HCT116 (cell line): ENCODE measurements at regions not wholly inside any gene's neighbourhood (a gene's known extent, or its start where the extent isn't known, plus 50 kb on each side); places are given as distances from the start of the nearest gene placed in this dataset.

Experiments used
- ATAC-seq: fragments of 200-7000 bp; cut with Tn5 transposase; 2 replicates; pipeline ENCODE4 v1.9.1; 2020; ENCODE audit warnings: mild to moderate bottlenecking, moderate library complexity
- BruUV-seq: library from RNA; stranded (reverse); fragments of 400-500 nt; replicated peaks from 2 replicates; lab custom pipeline; 2021; lab: Mats Ljungman, UMichigan
- CTCF ChIA-PET: fragments of 300-600 bp; sonication (Branson Sonifier 250); formaldehyde crosslinking; loops from one replicate; lab custom pipeline; 2021; ENCODE audit warnings: antibody characterized with exemption; lab: Charles Lee
- POLR2A ChIA-PET: fragments of 300-600, 350-600 bp; sonication (Branson Sonifier 250); formaldehyde crosslinking; loops from one replicate; lab custom pipeline; 2021; ENCODE audit warnings: antibody characterized with exemption; lab: Charles Lee
- RAD21 ChIA-PET, 2 experiments: fragments of 300-600 bp; sonication (Branson Sonifier 250); formaldehyde crosslinking; loops; one replicate each; lab custom pipeline; 2023; ENCODE audit warnings: low total read pairs in 2 of 2; ENCODE audit not compliant: uncharacterized antibody in 2 of 2, unreplicated experiment in 2 of 2, low non-redundant PET in 1 of 2; lab: Charles Lee
- DNase-seq: peaks from one replicate; pipeline ENCODE4 v3.0.0-alpha.2; 2010; ENCODE audit warnings: low read depth, low spot score
- H2AFZ ChIP-seq: fragments of 200-600 bp; shearing (Covaris generic), sonication (generic); 2 replicates; pipeline ENCODE4 v1.6.1; 2017; ENCODE audit warnings: low read depth, mixed run types, mixed read lengths, antibody characterized with exemption, low read length; ENCODE audit not compliant: poor library complexity, severe bottlenecking
- H3K27ac ChIP-seq: 2 replicates; pipeline ENCODE4 v1.5.1; 2012; ENCODE audit warnings: low read depth, low read length
- H3K27me3 ChIP-seq: fragments of 200-600 bp; sonication (generic); 2 replicates; pipeline ENCODE4 v1.6.1; 2016; ENCODE audit warnings: mixed run types, low read length, mixed read lengths; ENCODE audit not compliant: insufficient read depth
- H3K36me3 ChIP-seq, 2 experiments: fragments of 200-500 bp in 1 of 2; fragments of 200-600 bp in 1 of 2; sonication (Bioruptor generic) in 1 of 2; sonication (generic) in 1 of 2; 2 replicates each; pipeline versions ENCODE4 v1.5.1 to v1.6.1; 2014 to 2016; ENCODE audit warnings: low read length in 2 of 2, inconsistent platforms in 1 of 2, mixed read lengths in 1 of 2, mixed run types in 1 of 2; ENCODE audit not compliant: insufficient read depth in 2 of 2, control insufficient read depth in 1 of 2
- H3K4me1 ChIP-seq, 2 experiments: fragments of 200-600 bp in 1 of 2; sonication (generic) in 1 of 2; 2 replicates each; pipeline versions ENCODE4 v1.5.1 to v1.6.1; 2012 to 2017; ENCODE audit warnings: low read length in 2 of 2, inconsistent platforms in 1 of 2, mild to moderate bottlenecking in 1 of 2, mixed read lengths in 1 of 2, mixed run types in 1 of 2, moderate library complexity in 1 of 2; ENCODE audit not compliant: insufficient read depth in 2 of 2, control insufficient read depth in 1 of 2
- H3K4me2 ChIP-seq: fragments of 200-600 bp; sonication (generic); 2 replicates; pipeline ENCODE4 v1.6.1; 2017; ENCODE audit warnings: mixed run types, low read length, mixed read lengths
- H3K4me3 ChIP-seq, 2 experiments: fragments of 200-600 bp in 1 of 2; sonication (generic) in 1 of 2; replicated peaks in 1 of 2; 2 replicates each; pipeline ENCODE4 v1.5.1; 2011 to 2016; ENCODE audit warnings: low read length in 2 of 2, control low read depth in 1 of 2, low read depth in 1 of 2, mild to moderate bottlenecking in 1 of 2, mixed read lengths in 1 of 2, mixed run types in 1 of 2
- H3K79me2 ChIP-seq: fragments of 200-600 bp; sonication (generic); 2 replicates; pipeline ENCODE4 v1.6.1; 2017; ENCODE audit warnings: mild to moderate bottlenecking, mixed run types, low read length, moderate library complexity, mixed read lengths; ENCODE audit not compliant: insufficient read depth
- H3K9ac ChIP-seq: fragments of 200-600 bp; sonication (generic); 2 replicates; pipeline ENCODE4 v1.6.1; 2016; ENCODE audit warnings: low read length, mixed read lengths
- H3K9me2 ChIP-seq: fragments of 200-600 bp; sonication (generic), shearing (Covaris generic); 2 replicates; pipeline ENCODE4 v1.6.1; 2017; ENCODE audit warnings: mixed run types, mild to moderate bottlenecking, moderate library complexity; ENCODE audit not compliant: insufficient read depth
- H3K9me3 ChIP-seq, 2 experiments: fragments of 200-500 bp in 1 of 2; fragments of 200-600 bp in 1 of 2; sonication (Bioruptor generic) in 1 of 2; sonication (generic) in 1 of 2; 2 replicates each; pipeline ENCODE4 v1.6.1; 2014 to 2017; ENCODE audit warnings: low read length in 2 of 2, mixed read lengths in 2 of 2, inconsistent platforms in 1 of 2, low read depth in 1 of 2, mild to moderate bottlenecking in 1 of 2, mixed run types in 1 of 2, moderate library complexity in 1 of 2; ENCODE audit not compliant: control insufficient read depth in 1 of 2, insufficient read depth in 1 of 2
- H4K20me1 ChIP-seq: fragments of 200-600 bp; sonication (generic), shearing (Covaris generic); 2 replicates; pipeline ENCODE4 v1.6.1; 2017; ENCODE audit warnings: mixed run types, mild to moderate bottlenecking, moderate library complexity; ENCODE audit not compliant: insufficient read depth
- CBX3 ChIP-seq: IDR thresholded peaks from 2 replicates; pipeline ENCODE4 v1.6.1; 2012; ENCODE audit warnings: low read depth
- CTCF ChIP-seq, 3 experiments: fragments of 200-600 bp in 1 of 3; sonication (generic) in 1 of 3; IDR thresholded peaks in 2 of 3; conservative IDR thresholded peaks in 1 of 3; 2 replicates each; pipeline ENCODE4 v1.5.1; 2012 to 2017; ENCODE audit warnings: low read depth in 2 of 3, low read length in 2 of 3, antibody characterized with exemption in 1 of 3, borderline replicate concordance in 1 of 3, control low read depth in 1 of 3, mild to moderate bottlenecking in 1 of 3, mixed read lengths in 1 of 3, mixed run types in 1 of 3, moderate library complexity in 1 of 3; ENCODE audit not compliant: insufficient read depth in 1 of 3
- EGR1 ChIP-seq: IDR thresholded peaks from 2 replicates; pipeline ENCODE4 v1.6.1; 2012; ENCODE audit warnings: low read depth
- ELF1 ChIP-seq: IDR thresholded peaks from 2 replicates; pipeline ENCODE4 v1.6.1; 2012; ENCODE audit warnings: low read depth, borderline replicate concordance
- EZH2 ChIP-seq: fragments of 200-600 bp; sonication (generic); IDR thresholded peaks from 2 replicates; pipeline ENCODE4 v1.6.1; 2017; ENCODE audit warnings: antibody characterized with exemption, mixed run types
- FOSL1 ChIP-seq: IDR thresholded peaks from 2 replicates; pipeline ENCODE4 v1.6.1; 2012; ENCODE audit warnings: low read depth
- JUND ChIP-seq: IDR thresholded peaks from 2 replicates; pipeline ENCODE4 v1.6.1; 2012
- POLR2A ChIP-seq: IDR thresholded peaks from 2 replicates; pipeline ENCODE4 v1.7.0; 2011; ENCODE audit warnings: borderline replicate concordance; ENCODE audit not compliant: insufficient read depth, insufficient read length; ENCODE audit errors: extremely low read depth
- POLR2AphosphoS5 ChIP-seq: IDR thresholded peaks from 2 replicates; pipeline ENCODE4 v1.6.1; 2011; ENCODE audit warnings: mild to moderate bottlenecking, low read depth, low read length, moderate library complexity
- RAD21 ChIP-seq: IDR thresholded peaks from 2 replicates; pipeline ENCODE4 v1.6.1; 2012; ENCODE audit warnings: low read depth, mild to moderate bottlenecking
- SIN3A ChIP-seq: IDR thresholded peaks from 2 replicates; pipeline ENCODE4 v1.6.1; 2012; ENCODE audit warnings: low read depth
- SP1 ChIP-seq: IDR thresholded peaks from 2 replicates; pipeline ENCODE4 v1.6.1; 2012; ENCODE audit warnings: low read depth
- TCF7L2 ChIP-seq: IDR thresholded peaks from 2 replicates; pipeline ENCODE4 v1.7.0; 2011; ENCODE audit warnings: borderline replicate concordance, inconsistent platforms; ENCODE audit not compliant: insufficient read depth, insufficient read length; ENCODE audit errors: extremely low read depth
- YY1 ChIP-seq: IDR thresholded peaks from 2 replicates; pipeline ENCODE4 v1.6.1; 2011; ENCODE audit warnings: low read length, low read depth, moderate library complexity, mild to moderate bottlenecking; ENCODE audit not compliant: insufficient replicate concordance; ENCODE audit errors: extremely low read depth
- ZNF274 ChIP-seq: fragments of 200-500 bp; sonication (Bioruptor generic); IDR thresholded peaks from 2 replicates; pipeline ENCODE4 v1.6.1; 2014; ENCODE audit warnings: mild to moderate bottlenecking, low read depth, low read length, inconsistent platforms
- intact Hi-C: fragments of 100-400 bp; cut with micrococcal nuclease; formaldehyde crosslinking; loops from 2 replicates; pipeline ENCODE4 v1.10.0; 2022
- TF ChIP-seq, protein P1 (sequence below): IDR thresholded peaks from 2 replicates; pipeline ENCODE4 v1.6.1; 2011; ENCODE audit warnings: mild to moderate bottlenecking, low read length, moderate library complexity; ENCODE audit not compliant: insufficient replicate concordance; ENCODE audit errors: extremely low read depth

- CTCF ChIA-PET = no interaction called here
- no peak overlapping the region for H3K4me3 ChIP-seq
- H2AFZ ChIP-seq = no peak overlapping the region
- no peaks in the 10 kb centered on the region for H3K4me1 ChIP-seq
- H3K9me3 ChIP-seq = peaks cover 0 to 12% of the 10 kb centered on the region in 2 experiments; a peak in 2 of 4 replicates
- ATAC-seq (no peak), DNase-seq (no peak)
- RAD21 ChIA-PET = no interaction called here
- H3K9ac ChIP-seq = no peak overlapping the region
- H4K20me1 ChIP-seq = no peaks in the 10 kb centered on the region
- no peaks in the 10 kb centered on the region for H3K9me2 ChIP-seq
- TF ChIP-seq ZNF274 (no peak), POLR2AphosphoS5 (no peak), SP1 (no peak), CBX3 (no peak), TCF7L2 (no peak)
- intact Hi-C loops = no loop called here
- no peak overlapping the region for H3K27ac ChIP-seq
- H3K36me3 ChIP-seq = no peaks in the 10 kb centered on the region
- no peak overlapping the region for H3K4me2 ChIP-seq
- no TSS peak for BruUV-seq
- POLR2A ChIA-PET = no interaction called here
- no peaks in the 10 kb centered on the region for H3K79me2 ChIP-seq
- no peaks in the 10 kb centered on the region for H3K27me3 ChIP-seq
Measured at GRCh38 chr6:66848244-66848953, 1141.4 kb upstream of the EYS start.

GRCh38 chr6:66838764-66839163 lies 1131.7 kb upstream of the EYS start:
- peaks cover 8 to 14% of the 10 kb centered on the region in 2 experiments; a peak in 2 of 4 replicates for H3K9me3 ChIP-seq
- no peak overlapping the region for H3K27ac ChIP-seq
- no peak overlapping the region for H3K4me3 ChIP-seq
- DNase-seq = no peak
- no peak overlapping the region for H3K4me2 ChIP-seq
- CTCF ChIA-PET = no interaction called here
- TF ChIP-seq TCF7L2 = no peak
- no peak for TF ChIP-seq SP1
- no peak for TF ChIP-seq YY1
- TF ChIP-seq JUND = no peak
- no peak for TF ChIP-seq SIN3A
- TF ChIP-seq ZNF274 = no peak
- TF ChIP-seq, protein P1, sequence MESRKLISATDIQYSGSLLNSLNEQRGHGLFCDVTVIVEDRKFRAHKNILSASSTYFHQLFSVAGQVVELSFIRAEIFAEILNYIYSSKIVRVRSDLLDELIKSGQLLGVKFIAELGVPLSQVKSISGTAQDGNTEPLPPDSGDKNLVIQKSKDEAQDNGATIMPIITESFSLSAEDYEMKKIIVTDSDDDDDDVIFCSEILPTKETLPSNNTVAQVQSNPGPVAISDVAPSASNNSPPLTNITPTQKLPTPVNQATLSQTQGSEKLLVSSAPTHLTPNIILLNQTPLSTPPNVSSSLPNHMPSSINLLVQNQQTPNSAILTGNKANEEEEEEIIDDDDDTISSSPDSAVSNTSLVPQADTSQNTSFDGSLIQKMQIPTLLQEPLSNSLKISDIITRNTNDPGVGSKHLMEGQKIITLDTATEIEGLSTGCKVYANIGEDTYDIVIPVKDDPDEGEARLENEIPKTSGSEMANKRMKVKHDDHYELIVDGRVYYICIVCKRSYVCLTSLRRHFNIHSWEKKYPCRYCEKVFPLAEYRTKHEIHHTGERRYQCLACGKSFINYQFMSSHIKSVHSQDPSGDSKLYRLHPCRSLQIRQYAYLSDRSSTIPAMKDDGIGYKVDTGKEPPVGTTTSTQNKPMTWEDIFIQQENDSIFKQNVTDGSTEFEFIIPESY = no peak
- no peak for TF ChIP-seq RAD21
- TF ChIP-seq POLR2A = no peak
- no peak for TF ChIP-seq FOSL1
- no peak for TF ChIP-seq POLR2AphosphoS5
- TF ChIP-seq ELF1 = no peak
- TF ChIP-seq EZH2 = no peak
- no peak for TF ChIP-seq EGR1
- TF ChIP-seq CBX3 = no peak
- TF ChIP-seq CTCF (IDR thresholded peaks at IDR 0.05 in 2 of 3, conservative IDR thresholded peaks at IDR 0.05 in 1 of 3; ENCODE audit: borderline replicate concordance in 1 of 3, insufficient read depth in 1 of 3, low read depth in 2 of 3, low read length in 2 of 3) = no peak
- TF ChIP-seq, all 23 proteins: peak for 0
- no peaks in the 10 kb centered on the region for H3K9me2 ChIP-seq
- H3K27me3 ChIP-seq = no peaks in the 10 kb centered on the region
- ATAC-seq = no peak
- H3K9ac ChIP-seq = no peak overlapping the region
- no peaks in the 10 kb centered on the region for H3K36me3 ChIP-seq
- H4K20me1 ChIP-seq = no peaks in the 10 kb centered on the region
- H2AFZ ChIP-seq = no peak overlapping the region
- intact Hi-C loops = no loop called here
- no TSS peak for BruUV-seq
- H3K4me1 ChIP-seq = no peaks in the 10 kb centered on the region
- POLR2A ChIA-PET = no interaction called here
- no peaks in the 10 kb centered on the region for H3K79me2 ChIP-seq
- RAD21 ChIA-PET = no interaction called here
